HCT116 (cell line): ENCODE measurements at regions not wholly inside any gene's neighbourhood (a gene's known extent, or its start where the extent isn't known, plus 50 kb on each side); places are given as distances from the start of the nearest gene placed in this dataset.
"Not testable (repeated sequence)": the region's sequence is repeated elsewhere in the genome, so short reads cannot be mapped to it uniquely, and the experiment has no call there.

ENCODE experiments used
- ATAC-seq: fragments of 200-7000 bp; cut with Tn5 transposase; 2 replicates; pipeline ENCODE4 v1.9.1; 2020; ENCODE audit warnings: mild to moderate bottlenecking, moderate library complexity
- BruUV-seq: library from RNA; stranded (reverse); fragments of 400-500 nt; replicated peaks from 2 replicates; lab custom pipeline; 2021; lab: Mats Ljungman, UMichigan
- CTCF ChIA-PET: fragments of 300-600 bp; sonication (Branson Sonifier 250); formaldehyde crosslinking; loops from one replicate; lab custom pipeline; 2021; ENCODE audit warnings: antibody characterized with exemption; lab: Charles Lee
- POLR2A ChIA-PET: fragments of 300-600, 350-600 bp; sonication (Branson Sonifier 250); formaldehyde crosslinking; loops from one replicate; lab custom pipeline; 2021; ENCODE audit warnings: antibody characterized with exemption; lab: Charles Lee
- RAD21 ChIA-PET, 2 experiments: fragments of 300-600 bp; sonication (Branson Sonifier 250); formaldehyde crosslinking; loops; one replicate each; lab custom pipeline; 2023; ENCODE audit warnings: low total read pairs in 2 of 2; ENCODE audit not compliant: uncharacterized antibody in 2 of 2, unreplicated experiment in 2 of 2, low non-redundant PET in 1 of 2; lab: Charles Lee
- DNase-seq: peaks from one replicate; pipeline ENCODE4 v3.0.0-alpha.2; 2010; ENCODE audit warnings: low read depth, low spot score
- H2AFZ ChIP-seq: fragments of 200-600 bp; shearing (Covaris generic), sonication (generic); 2 replicates; pipeline ENCODE4 v1.6.1; 2017; ENCODE audit warnings: low read depth, mixed run types, mixed read lengths, antibody characterized with exemption, low read length; ENCODE audit not compliant: poor library complexity, severe bottlenecking
- H3K27ac ChIP-seq: 2 replicates; pipeline ENCODE4 v1.5.1; 2012; ENCODE audit warnings: low read depth, low read length
- H3K27me3 ChIP-seq: fragments of 200-600 bp; sonication (generic); 2 replicates; pipeline ENCODE4 v1.6.1; 2016; ENCODE audit warnings: mixed run types, low read length, mixed read lengths; ENCODE audit not compliant: insufficient read depth
- H3K36me3 ChIP-seq, 2 experiments: fragments of 200-500 bp in 1 of 2; fragments of 200-600 bp in 1 of 2; sonication (Bioruptor generic) in 1 of 2; sonication (generic) in 1 of 2; 2 replicates each; pipeline versions ENCODE4 v1.5.1 to v1.6.1; 2014 to 2016; ENCODE audit warnings: low read length in 2 of 2, inconsistent platforms in 1 of 2, mixed read lengths in 1 of 2, mixed run types in 1 of 2; ENCODE audit not compliant: insufficient read depth in 2 of 2, control insufficient read depth in 1 of 2
- H3K4me1 ChIP-seq, 2 experiments: fragments of 200-600 bp in 1 of 2; sonication (generic) in 1 of 2; 2 replicates each; pipeline versions ENCODE4 v1.5.1 to v1.6.1; 2012 to 2017; ENCODE audit warnings: low read length in 2 of 2, inconsistent platforms in 1 of 2, mild to moderate bottlenecking in 1 of 2, mixed read lengths in 1 of 2, mixed run types in 1 of 2, moderate library complexity in 1 of 2; ENCODE audit not compliant: insufficient read depth in 2 of 2, control insufficient read depth in 1 of 2
- H3K4me2 ChIP-seq: fragments of 200-600 bp; sonication (generic); 2 replicates; pipeline ENCODE4 v1.6.1; 2017; ENCODE audit warnings: mixed run types, low read length, mixed read lengths
- H3K4me3 ChIP-seq, 2 experiments: fragments of 200-600 bp in 1 of 2; sonication (generic) in 1 of 2; replicated peaks in 1 of 2; 2 replicates each; pipeline ENCODE4 v1.5.1; 2011 to 2016; ENCODE audit warnings: low read length in 2 of 2, control low read depth in 1 of 2, low read depth in 1 of 2, mild to moderate bottlenecking in 1 of 2, mixed read lengths in 1 of 2, mixed run types in 1 of 2
- H3K79me2 ChIP-seq: fragments of 200-600 bp; sonication (generic); 2 replicates; pipeline ENCODE4 v1.6.1; 2017; ENCODE audit warnings: mild to moderate bottlenecking, mixed run types, low read length, moderate library complexity, mixed read lengths; ENCODE audit not compliant: insufficient read depth
- H3K9ac ChIP-seq: fragments of 200-600 bp; sonication (generic); 2 replicates; pipeline ENCODE4 v1.6.1; 2016; ENCODE audit warnings: low read length, mixed read lengths
- H3K9me2 ChIP-seq: fragments of 200-600 bp; sonication (generic), shearing (Covaris generic); 2 replicates; pipeline ENCODE4 v1.6.1; 2017; ENCODE audit warnings: mixed run types, mild to moderate bottlenecking, moderate library complexity; ENCODE audit not compliant: insufficient read depth
- H3K9me3 ChIP-seq, 2 experiments: fragments of 200-500 bp in 1 of 2; fragments of 200-600 bp in 1 of 2; sonication (Bioruptor generic) in 1 of 2; sonication (generic) in 1 of 2; 2 replicates each; pipeline ENCODE4 v1.6.1; 2014 to 2017; ENCODE audit warnings: low read length in 2 of 2, mixed read lengths in 2 of 2, inconsistent platforms in 1 of 2, low read depth in 1 of 2, mild to moderate bottlenecking in 1 of 2, mixed run types in 1 of 2, moderate library complexity in 1 of 2; ENCODE audit not compliant: control insufficient read depth in 1 of 2, insufficient read depth in 1 of 2
- H4K20me1 ChIP-seq: fragments of 200-600 bp; sonication (generic), shearing (Covaris generic); 2 replicates; pipeline ENCODE4 v1.6.1; 2017; ENCODE audit warnings: mixed run types, mild to moderate bottlenecking, moderate library complexity; ENCODE audit not compliant: insufficient read depth
- ATF3 ChIP-seq: IDR thresholded peaks from 2 replicates; pipeline ENCODE4 v1.6.1; 2012
- CBX3 ChIP-seq: IDR thresholded peaks from 2 replicates; pipeline ENCODE4 v1.6.1; 2012; ENCODE audit warnings: low read depth
- CEBPB ChIP-seq: IDR thresholded peaks from 2 replicates; pipeline ENCODE4 v1.6.1; 2012; ENCODE audit warnings: low read depth
- CTCF ChIP-seq, 3 experiments: fragments of 200-600 bp in 1 of 3; sonication (generic) in 1 of 3; IDR thresholded peaks in 2 of 3; conservative IDR thresholded peaks in 1 of 3; 2 replicates each; pipeline ENCODE4 v1.5.1; 2012 to 2017; ENCODE audit warnings: low read depth in 2 of 3, low read length in 2 of 3, antibody characterized with exemption in 1 of 3, borderline replicate concordance in 1 of 3, control low read depth in 1 of 3, mild to moderate bottlenecking in 1 of 3, mixed read lengths in 1 of 3, mixed run types in 1 of 3, moderate library complexity in 1 of 3; ENCODE audit not compliant: insufficient read depth in 1 of 3
- ELF1 ChIP-seq: IDR thresholded peaks from 2 replicates; pipeline ENCODE4 v1.6.1; 2012; ENCODE audit warnings: low read depth, borderline replicate concordance
- EZH2phosphoT487 ChIP-seq: fragments of 200-600 bp; IDR thresholded peaks from 2 replicates; pipeline ENCODE4 v1.6.1; 2018; ENCODE audit warnings: antibody characterized with exemption, borderline replicate concordance
- JUND ChIP-seq: IDR thresholded peaks from 2 replicates; pipeline ENCODE4 v1.6.1; 2012
- MAX ChIP-seq: IDR thresholded peaks from 2 replicates; pipeline ENCODE4 v1.6.1; 2012
- POLR2A ChIP-seq: IDR thresholded peaks from 2 replicates; pipeline ENCODE4 v1.7.0; 2011; ENCODE audit warnings: borderline replicate concordance; ENCODE audit not compliant: insufficient read depth, insufficient read length; ENCODE audit errors: extremely low read depth
- POLR2AphosphoS5 ChIP-seq: IDR thresholded peaks from 2 replicates; pipeline ENCODE4 v1.6.1; 2011; ENCODE audit warnings: mild to moderate bottlenecking, low read depth, low read length, moderate library complexity
- SIN3A ChIP-seq: IDR thresholded peaks from 2 replicates; pipeline ENCODE4 v1.6.1; 2012; ENCODE audit warnings: low read depth
- SRF ChIP-seq: IDR thresholded peaks from 2 replicates; pipeline ENCODE4 v1.6.1; 2012; ENCODE audit warnings: low read depth
- TCF7L2 ChIP-seq: IDR thresholded peaks from 2 replicates; pipeline ENCODE4 v1.7.0; 2011; ENCODE audit warnings: borderline replicate concordance, inconsistent platforms; ENCODE audit not compliant: insufficient read depth, insufficient read length; ENCODE audit errors: extremely low read depth
- YY1 ChIP-seq: IDR thresholded peaks from 2 replicates; pipeline ENCODE4 v1.6.1; 2011; ENCODE audit warnings: low read length, low read depth, moderate library complexity, mild to moderate bottlenecking; ENCODE audit not compliant: insufficient replicate concordance; ENCODE audit errors: extremely low read depth
- ZBTB33 ChIP-seq: IDR thresholded peaks from 2 replicates; pipeline ENCODE4 v1.6.1; 2011; ENCODE audit warnings: mild to moderate bottlenecking, low read length, moderate library complexity; ENCODE audit not compliant: insufficient replicate concordance; ENCODE audit errors: extremely low read depth
- ZFX ChIP-seq: fragments of 450-650 bp; IDR thresholded peaks from 2 replicates; pipeline ENCODE4 v1.6.1; 2017
- ZNF274 ChIP-seq: fragments of 200-500 bp; sonication (Bioruptor generic); IDR thresholded peaks from 2 replicates; pipeline ENCODE4 v1.6.1; 2014; ENCODE audit warnings: mild to moderate bottlenecking, low read depth, low read length, inconsistent platforms
- intact Hi-C: fragments of 100-400 bp; cut with micrococcal nuclease; formaldehyde crosslinking; loops from 2 replicates; pipeline ENCODE4 v1.10.0; 2022

- H3K4me1 ChIP-seq, POLR2A ChIA-PET, H3K9me3 ChIP-seq, H3K9ac ChIP-seq, H3K27ac ChIP-seq, RAD21 ChIA-PET, DNase-seq, H3K9me2 ChIP-seq, H3K4me3 ChIP-seq, ATAC-seq, H2AFZ ChIP-seq, CTCF ChIA-PET, H4K20me1 ChIP-seq, H3K79me2 ChIP-seq, H3K4me2 ChIP-seq, BruUV-seq, H3K27me3 ChIP-seq, intact Hi-C loops, H3K36me3 ChIP-seq: not testable (repeated sequence)
Observed at GRCh38 chr4:111444836-111445235, 700.4 kb upstream of the FAM241A start.

- ChIA-PET RAD21 (no interaction called here), CTCF (no interaction called here), POLR2A (no interaction called here)
- H3K4me3 ChIP-seq: no peak overlapping the region
- H4K20me1 ChIP-seq: no peaks in the 10 kb centered on the region
- no peaks in the 10 kb centered on the region for H3K36me3 ChIP-seq
- no peak overlapping the region for H3K4me2 ChIP-seq
- no peaks in the 10 kb centered on the region for H3K27me3 ChIP-seq
- intact Hi-C loops: no loop called here
- H3K27ac ChIP-seq: no peak overlapping the region
- no peak overlapping the region for H3K9ac ChIP-seq
- H3K79me2 ChIP-seq: no peaks in the 10 kb centered on the region
- H3K4me1 ChIP-seq: peaks cover 0 to 2% of the 10 kb centered on the region in 2 experiments; a peak in 1 of 4 replicates
- BruUV-seq: no TSS peak
- DNase-seq: no peak
- no peak for ATAC-seq
- H2AFZ ChIP-seq: no peak overlapping the region
- TF ChIP-seq CEBPB: no peak
- no peak for TF ChIP-seq SRF
- TF ChIP-seq ELF1: no peak
- TF ChIP-seq ATF3: no peak
- no peak for TF ChIP-seq EZH2phosphoT487
- no peak for TF ChIP-seq ZNF274
- no peak for TF ChIP-seq JUND
- no peak for TF ChIP-seq ZFX
- TF ChIP-seq MAX: no peak
- no peak for TF ChIP-seq SIN3A
- TF ChIP-seq CBX3: no peak
- TF ChIP-seq POLR2A: no peak
- TF ChIP-seq ZBTB33: no peak
- TF ChIP-seq TCF7L2: no peak
- no peak for TF ChIP-seq YY1
- TF ChIP-seq POLR2AphosphoS5: no peak
- no peak for TF ChIP-seq CTCF (IDR thresholded peaks at IDR 0.05 in 2 of 3, conservative IDR thresholded peaks at IDR 0.05 in 1 of 3; ENCODE audit: borderline replicate concordance in 1 of 3, insufficient read depth in 1 of 3, low read depth in 2 of 3, low read length in 2 of 3)
- no peaks in the 10 kb centered on the region for H3K9me3 ChIP-seq
- H3K9me2 ChIP-seq: no peaks in the 10 kb centered on the region; the same call in 1 of the 2 replicates
Observed at GRCh38 chr4:111449657-111450056, 695.6 kb upstream of the FAM241A start.
